Lower leg skin (tissue), 3 donors: ENCODE measurements at regions not wholly inside any gene's neighbourhood (a gene's known extent, or its start where the extent isn't known, plus 50 kb on each side); places are given as distances from the start of the nearest gene placed in this dataset.

Experiments used
- POLR2A ChIP-seq, 2 donors: fragments of 450-650 bp; IDR thresholded peaks; one replicate each; pipeline ENCODE4 v1.6.1; 2016 to 2017; ENCODE audit warnings: antibody characterized with exemption in 2 of 2, mild to moderate bottlenecking in 1 of 2, moderate library complexity in 1 of 2
- TF ChIP-seq, protein P1 (sequence below), 3 donors: fragments of 450-650 bp; IDR thresholded peaks; one replicate each; pipeline ENCODE4 v1.5.1; 2016; ENCODE audit warnings: antibody characterized with exemption in 3 of 3, mild to moderate bottlenecking in 3 of 3, moderate library complexity in 2 of 3

DNA sequence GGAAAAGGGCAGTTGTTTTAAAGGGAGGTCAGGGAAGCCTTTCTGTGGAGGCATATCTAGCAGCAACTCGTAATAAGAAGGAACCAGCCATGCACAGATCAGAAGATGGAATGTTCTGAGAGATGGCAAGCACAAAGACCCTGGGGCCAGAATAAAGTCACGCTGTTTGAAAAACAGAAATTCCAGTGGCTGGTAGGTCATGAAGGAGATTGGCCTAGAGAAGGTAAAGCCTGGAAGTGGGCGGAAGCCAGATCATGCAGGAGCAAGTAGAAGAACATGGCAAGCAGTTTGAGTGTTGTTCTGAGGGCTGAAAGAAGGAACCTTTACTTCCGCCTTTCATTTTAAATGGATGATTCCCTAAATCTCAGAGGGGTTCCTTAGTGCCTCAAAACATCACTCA lies 208.1 kb upstream of the PPP2R3A start:
- TF ChIP-seq, protein P1, sequence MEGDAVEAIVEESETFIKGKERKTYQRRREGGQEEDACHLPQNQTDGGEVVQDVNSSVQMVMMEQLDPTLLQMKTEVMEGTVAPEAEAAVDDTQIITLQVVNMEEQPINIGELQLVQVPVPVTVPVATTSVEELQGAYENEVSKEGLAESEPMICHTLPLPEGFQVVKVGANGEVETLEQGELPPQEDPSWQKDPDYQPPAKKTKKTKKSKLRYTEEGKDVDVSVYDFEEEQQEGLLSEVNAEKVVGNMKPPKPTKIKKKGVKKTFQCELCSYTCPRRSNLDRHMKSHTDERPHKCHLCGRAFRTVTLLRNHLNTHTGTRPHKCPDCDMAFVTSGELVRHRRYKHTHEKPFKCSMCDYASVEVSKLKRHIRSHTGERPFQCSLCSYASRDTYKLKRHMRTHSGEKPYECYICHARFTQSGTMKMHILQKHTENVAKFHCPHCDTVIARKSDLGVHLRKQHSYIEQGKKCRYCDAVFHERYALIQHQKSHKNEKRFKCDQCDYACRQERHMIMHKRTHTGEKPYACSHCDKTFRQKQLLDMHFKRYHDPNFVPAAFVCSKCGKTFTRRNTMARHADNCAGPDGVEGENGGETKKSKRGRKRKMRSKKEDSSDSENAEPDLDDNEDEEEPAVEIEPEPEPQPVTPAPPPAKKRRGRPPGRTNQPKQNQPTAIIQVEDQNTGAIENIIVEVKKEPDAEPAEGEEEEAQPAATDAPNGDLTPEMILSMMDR (IDR thresholded peaks at IDR 0.05), result no peak
- no peak for TF ChIP-seq POLR2A (IDR thresholded peaks at IDR 0.05)
